Immature natural killer cell (primary cell): ENCODE measurements at regions not wholly inside any gene's neighbourhood (a gene's known extent, or its start where the extent isn't known, plus 50 kb on each side); places are given as distances from the start of the nearest gene placed in this dataset.
"Not testable (repeated sequence)": the region's sequence is repeated elsewhere in the genome, so short reads cannot be mapped to it uniquely, and the experiment has no call there.

Experiments
- DNase-seq, 3 donors: peaks; one replicate each; pipeline ENCODE4 v3.0.0; 2022; ENCODE audit warnings: mixed read lengths in 1 of 3
- H3K27ac Mint-ChIP-seq, 6 donors: one replicate each; pipeline ENCODE4 v1.8.0; 2020; ENCODE audit warnings: mixed read lengths in 6 of 6, mild to moderate bottlenecking in 5 of 6, inconsistent platforms in 4 of 6, moderate library complexity in 3 of 6
- H3K27me3 Mint-ChIP-seq, 3 donors: one replicate each; pipeline ENCODE4 v1.8.0; 2020 to 2021; ENCODE audit warnings: low read depth in 3 of 3, mild to moderate bottlenecking in 3 of 3, mixed read lengths in 3 of 3, moderate library complexity in 3 of 3, inconsistent platforms in 1 of 3
- H3K36me3 Mint-ChIP-seq, 3 donors: one replicate each; pipeline ENCODE4 v1.8.0; 2020; ENCODE audit warnings: mixed read lengths in 3 of 3, inconsistent platforms in 2 of 3, mild to moderate bottlenecking in 2 of 3
- H3K4me1 Mint-ChIP-seq, 2 donors: one replicate each; pipeline ENCODE4 v1.8.0; 2020; ENCODE audit warnings: inconsistent platforms in 2 of 2, mild to moderate bottlenecking in 2 of 2, mixed read lengths in 2 of 2, moderate library complexity in 1 of 2
- H3K4me3 Mint-ChIP-seq, 5 donors: one replicate each; pipeline ENCODE4 v1.8.0; 2020; ENCODE audit warnings: mild to moderate bottlenecking in 5 of 5, mixed read lengths in 5 of 5, inconsistent platforms in 3 of 5, moderate library complexity in 3 of 5
- H3K9me3 Mint-ChIP-seq, 6 donors: one replicate each; pipeline ENCODE4 v1.8.0; 2020; ENCODE audit warnings: mild to moderate bottlenecking in 6 of 6, mixed read lengths in 6 of 6, inconsistent platforms in 4 of 6, moderate library complexity in 3 of 6

GRCh38 chr4:77358315-77358928, 201.4 kb downstream of the CCNG2 start:
- Mint-ChIP-seq H3K27me3 (no peaks in the 10 kb centered on the region), H3K4me1 (no peaks in the 10 kb centered on the region), H3K4me3 (no peak overlapping the region), H3K36me3 (no peaks in the 10 kb centered on the region), H3K27ac (no peak overlapping the region), H3K9me3 (no peaks in the 10 kb centered on the region)
- peak in 1 of 3 donors; percentile 3 for DNase-seq

GRCh38 chr4:77360451-77360850, 203.4 kb downstream of the CCNG2 start:
- no peak overlapping the region for H3K27ac Mint-ChIP-seq
- no peak for DNase-seq

GRCh38 chr4:77366876-77367275, 209.9 kb downstream of the CCNG2 start:
- not testable (repeated sequence) for H3K36me3 Mint-ChIP-seq, H3K27ac Mint-ChIP-seq, DNase-seq, H3K4me3 Mint-ChIP-seq, H3K9me3 Mint-ChIP-seq, H3K4me1 Mint-ChIP-seq, H3K27me3 Mint-ChIP-seq

More at GRCh38 chr4:77360451-77360850, 203.4 kb downstream of the CCNG2 start:
- no peaks in the 10 kb centered on the region for H3K36me3 Mint-ChIP-seq
- no peaks in the 10 kb centered on the region for H3K27me3 Mint-ChIP-seq
- no peaks in the 10 kb centered on the region for H3K4me1 Mint-ChIP-seq
- H3K9me3 Mint-ChIP-seq: peaks cover 0 to 2% (median 0%) of the 10 kb centered on the region in 6 donors
- H3K4me3 Mint-ChIP-seq: no peak overlapping the region

GRCh38 chr4:77367638-77368037, 210.6 kb downstream of the CCNG2 start:
- Mint-ChIP-seq H3K27me3 (peaks cover 0 to 3% (median 0%) of the 10 kb centered on the region in 3 donors), H3K27ac (no peak overlapping the region), H3K36me3 (no peaks in the 10 kb centered on the region), H3K4me1 (no peaks in the 10 kb centered on the region), H3K4me3 (no peak overlapping the region), H3K9me3 (peaks cover 0 to 2% (median 0%) of the 10 kb centered on the region in 6 donors)
- no peak for DNase-seq

GRCh38 chr4:77372375-77372774, 215.4 kb downstream of the CCNG2 start:
- no peak overlapping the region for H3K4me3 Mint-ChIP-seq
- no peak overlapping the region for H3K27ac Mint-ChIP-seq
- no peaks in the 10 kb centered on the region for H3K9me3 Mint-ChIP-seq
- no peaks in the 10 kb centered on the region for H3K4me1 Mint-ChIP-seq
- peaks cover 0 to 4% (median 0%) of the 10 kb centered on the region in 3 donors for H3K27me3 Mint-ChIP-seq
- H3K36me3 Mint-ChIP-seq: no peaks in the 10 kb centered on the region
- no peak for DNase-seq

GRCh38 chr4:77375866-77376607, 219.0 kb downstream of the CCNG2 start:
- Mint-ChIP-seq H3K27me3 (peaks cover 0 to 3% (median 1%) of the 10 kb centered on the region in 3 donors), H3K9me3 (no peaks in the 10 kb centered on the region), H3K27ac (no peak overlapping the region), H3K36me3 (no peaks in the 10 kb centered on the region), H3K4me3 (no peak overlapping the region), H3K4me1 (no peaks in the 10 kb centered on the region)
- DNase-seq: no peak

- no peaks in the 10 kb centered on the region for H3K4me1 Mint-ChIP-seq
- no peaks in the 10 kb centered on the region for H3K9me3 Mint-ChIP-seq
- H3K27ac Mint-ChIP-seq: no peak overlapping the region
- no peaks in the 10 kb centered on the region for H3K36me3 Mint-ChIP-seq
- H3K27me3 Mint-ChIP-seq: peaks cover 0 to 3% (median 1%) of the 10 kb centered on the region in 3 donors
- no peak overlapping the region for H3K4me3 Mint-ChIP-seq
- DNase-seq: no peak
Measured at GRCh38 chr4:77376788-77377460, 219.9 kb downstream of the CCNG2 start.

GRCh38 chr4:77384094-77384493, 221.5 kb upstream of the CXCL13 start:
- Mint-ChIP-seq H3K4me1 (no peaks in the 10 kb centered on the region), H3K9me3 (no peaks in the 10 kb centered on the region), H3K27ac (no peak overlapping the region), H3K36me3 (no peaks in the 10 kb centered on the region), H3K27me3 (peaks cover 0 to 3% (median 0%) of the 10 kb centered on the region in 3 donors), H3K4me3 (no peak overlapping the region)
- DNase-seq: no peak

- Mint-ChIP-seq H3K4me1 (no peaks in the 10 kb centered on the region), H3K36me3 (no peaks in the 10 kb centered on the region), H3K27ac (no peak overlapping the region), H3K27me3 (peaks cover 0 to 3% (median 2%) of the 10 kb centered on the region in 3 donors), H3K9me3 (no peaks in the 10 kb centered on the region), H3K4me3 (no peak overlapping the region)
- peak; percentile 7 to 31 (median 28) for DNase-seq
Measured at GRCh38 chr4:77385124-77385969, 220.3 kb upstream of the CXCL13 start.

- Mint-ChIP-seq H3K27ac (no peak overlapping the region), H3K4me3 (no peak overlapping the region), H3K4me1 (no peaks in the 10 kb centered on the region), H3K27me3 (peaks cover 1 to 4% (median 3%) of the 10 kb centered on the region in 3 donors), H3K9me3 (no peaks in the 10 kb centered on the region), H3K36me3 (no peaks in the 10 kb centered on the region)
- no peak for DNase-seq
Measured at GRCh38 chr4:77393996-77394395, 211.6 kb upstream of the CXCL13 start.

- no peak overlapping the region for H3K27ac Mint-ChIP-seq
- no peak overlapping the region for H3K4me3 Mint-ChIP-seq
- no peaks in the 10 kb centered on the region for H3K4me1 Mint-ChIP-seq
- DNase-seq: no peak
- H3K36me3 Mint-ChIP-seq: no peaks in the 10 kb centered on the region
- H3K9me3 Mint-ChIP-seq: peaks cover 0 to 3% (median under 1%) of the 10 kb centered on the region in 6 donors
- peaks cover 0 to 5% (median 4%) of the 10 kb centered on the region in 3 donors for H3K27me3 Mint-ChIP-seq
Measured at GRCh38 chr4:77395481-77395880, 210.1 kb upstream of the CXCL13 start.

GRCh38 chr4:77398256-77398655, 207.4 kb upstream of the CXCL13 start:
- no peaks in the 10 kb centered on the region for H3K36me3 Mint-ChIP-seq
- DNase-seq: no peak
- no peak overlapping the region for H3K4me3 Mint-ChIP-seq
- H3K27me3 Mint-ChIP-seq: peaks cover 0 to 5% (median 4%) of the 10 kb centered on the region in 3 donors
- peaks cover 0 to 3% (median under 1%) of the 10 kb centered on the region in 6 donors for H3K9me3 Mint-ChIP-seq
- H3K4me1 Mint-ChIP-seq: no peaks in the 10 kb centered on the region
- H3K27ac Mint-ChIP-seq: no peak overlapping the region

GRCh38 chr4:77399831-77400230, 205.8 kb upstream of the CXCL13 start:
- no peaks in the 10 kb centered on the region for H3K4me1 Mint-ChIP-seq
- H3K4me3 Mint-ChIP-seq: no peak overlapping the region
- peaks cover 0 to 3% (median 2%) of the 10 kb centered on the region in 3 donors for H3K27me3 Mint-ChIP-seq
- no peak overlapping the region for H3K27ac Mint-ChIP-seq
- no peaks in the 10 kb centered on the region for H3K36me3 Mint-ChIP-seq
- DNase-seq: no peak
- peaks cover 0 to 3% (median under 1%) of the 10 kb centered on the region in 6 donors for H3K9me3 Mint-ChIP-seq
